AG09309 (cell line): ENCODE measurements at regions not wholly inside any gene's neighbourhood (a gene's known extent, or its start where the extent isn't known, plus 50 kb on each side); places are given as distances from the start of the nearest gene placed in this dataset.

Experiments
- DNase-seq: peaks from one replicate; pipeline ENCODE4 v3.0.0-alpha.2; 2010; ENCODE audit warnings: low read depth
- H3K4me3 ChIP-seq: 2 replicates; pipeline ENCODE4 v1.5.1; 2011; ENCODE audit warnings: mild to moderate bottlenecking, low read depth, low read length, moderate library complexity; ENCODE audit not compliant: control insufficient read depth
- CTCF ChIP-seq: IDR thresholded peaks from 2 replicates; pipeline ENCODE4 v1.5.1; 2011; ENCODE audit warnings: mild to moderate bottlenecking, low read depth, low read length, inconsistent platforms; ENCODE audit not compliant: insufficient read depth, control insufficient read depth; ENCODE audit errors: missing control alignments

GRCh38 chr20:24039196-24039595 lies 50.6 kb upstream of the GGTLC1 start:
- TF ChIP-seq CTCF = no peak
- H3K4me3 ChIP-seq = no peak overlapping the region
- no peak for DNase-seq
